ENCODE measurements at regions not wholly inside any gene's neighbourhood (a gene's known extent, or its start where the extent isn't known, plus 50 kb on each side); places are given as distances from the start of the nearest gene placed in this dataset.

- no peak for TF ChIP-seq HDAC6 (IDR thresholded peaks at IDR 0.05; ENCODE audit: low read depth, low read length)
- TF ChIP-seq ZNF274 (IDR thresholded peaks at IDR 0.05; ENCODE audit: borderline replicate concordance, extremely low read depth, low read length) = no peak
- TF ChIP-seq RAD21 (IDR thresholded peaks at IDR 0.05 in 1 of 2, conservative IDR thresholded peaks at IDR 0.05 in 1 of 2; ENCODE audit: low read depth in 2 of 2, low read length in 2 of 2) = no peak
- TF ChIP-seq KDM1A (IDR thresholded peaks at IDR 0.05; ENCODE audit: borderline replicate concordance, low read length) = no peak
- no peak for TF ChIP-seq CTCF (IDR thresholded peaks at IDR 0.05; ENCODE audit: control extremely low read depth in 1 of 3, insufficient read depth in 1 of 3, low read depth in 1 of 3, low read length in 3 of 3)
- no peak for TF ChIP-seq POLR2A (IDR thresholded peaks at IDR 0.05; ENCODE audit: control extremely low read depth in 1 of 2, low read depth in 2 of 2, low read length in 2 of 2)
- TF ChIP-seq EP300 (IDR thresholded peaks at IDR 0.05; ENCODE audit: borderline replicate concordance in 1 of 2, low read depth in 2 of 2, low read length in 2 of 2) = no peak
- no peak for TF ChIP-seq ATF2 (IDR thresholded peaks at IDR 0.05; ENCODE audit: low read length)
Measured at GRCh38 chr4:153976954-153977353, 188.1 kb upstream of the SFRP2 start.

Data from H1 (cell line).